ENCODE measurements at regions not wholly inside any gene's neighbourhood (a gene's known extent, or its start where the extent isn't known, plus 50 kb on each side); places are given as distances from the start of the nearest gene placed in this dataset.

DNA sequence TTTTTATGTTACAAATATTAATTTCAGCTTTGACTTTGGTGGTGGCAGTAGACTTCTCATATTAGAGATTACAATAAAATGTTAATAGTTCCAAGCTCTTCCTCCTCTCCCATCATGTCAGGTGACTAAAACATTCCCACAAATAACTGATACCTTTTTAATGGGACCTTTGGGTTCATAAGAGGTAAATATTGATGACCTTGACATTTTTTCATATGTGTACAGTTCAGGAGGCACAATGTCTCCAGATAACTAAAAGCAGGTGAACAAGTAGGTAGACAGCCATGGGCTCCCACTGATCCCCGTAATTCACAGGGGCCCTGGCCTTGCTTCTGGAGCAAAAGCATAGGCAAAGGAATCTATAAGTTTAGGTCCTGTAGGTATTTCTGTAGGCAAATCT is 317.7 kb downstream of the SOX4 start:
- in situ Hi-C loops (cut with HindIII; ENCODE audit: low sequenced_read_pairs) = no loop called here
- TF ChIP-seq, protein P1, sequence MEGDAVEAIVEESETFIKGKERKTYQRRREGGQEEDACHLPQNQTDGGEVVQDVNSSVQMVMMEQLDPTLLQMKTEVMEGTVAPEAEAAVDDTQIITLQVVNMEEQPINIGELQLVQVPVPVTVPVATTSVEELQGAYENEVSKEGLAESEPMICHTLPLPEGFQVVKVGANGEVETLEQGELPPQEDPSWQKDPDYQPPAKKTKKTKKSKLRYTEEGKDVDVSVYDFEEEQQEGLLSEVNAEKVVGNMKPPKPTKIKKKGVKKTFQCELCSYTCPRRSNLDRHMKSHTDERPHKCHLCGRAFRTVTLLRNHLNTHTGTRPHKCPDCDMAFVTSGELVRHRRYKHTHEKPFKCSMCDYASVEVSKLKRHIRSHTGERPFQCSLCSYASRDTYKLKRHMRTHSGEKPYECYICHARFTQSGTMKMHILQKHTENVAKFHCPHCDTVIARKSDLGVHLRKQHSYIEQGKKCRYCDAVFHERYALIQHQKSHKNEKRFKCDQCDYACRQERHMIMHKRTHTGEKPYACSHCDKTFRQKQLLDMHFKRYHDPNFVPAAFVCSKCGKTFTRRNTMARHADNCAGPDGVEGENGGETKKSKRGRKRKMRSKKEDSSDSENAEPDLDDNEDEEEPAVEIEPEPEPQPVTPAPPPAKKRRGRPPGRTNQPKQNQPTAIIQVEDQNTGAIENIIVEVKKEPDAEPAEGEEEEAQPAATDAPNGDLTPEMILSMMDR (IDR thresholded peaks at IDR 0.05; ENCODE audit: low read depth, low read length) = no peak
- H3K4me3 ChIP-seq (ENCODE audit: low read depth, low read length) = no peak overlapping the region
- DNase-seq (ENCODE audit: low read depth, low spot score) = no peak

- TF ChIP-seq, protein P1 (IDR thresholded peaks at IDR 0.05; ENCODE audit: low read depth, low read length) = no peak
- no peak for DNase-seq (ENCODE audit: low read depth, low spot score)
- in situ Hi-C loops (cut with HindIII; ENCODE audit: low sequenced_read_pairs) = no loop called here
- H3K4me3 ChIP-seq (ENCODE audit: low read depth, low read length) = no peak overlapping the region
Observed at GRCh38 chr6:21912151-21912832, 318.7 kb downstream of the SOX4 start.

- no peak for DNase-seq (ENCODE audit: low read depth, low spot score)
- TF ChIP-seq, protein P1 (IDR thresholded peaks at IDR 0.05; ENCODE audit: low read depth, low read length) = no peak
- H3K4me3 ChIP-seq (ENCODE audit: low read depth, low read length) = no peak overlapping the region
- in situ Hi-C loops (cut with HindIII; ENCODE audit: low sequenced_read_pairs) = no loop called here
Observed at GRCh38 chr6:21914121-21914973, 320.8 kb downstream of the SOX4 start.

GRCh38 chr6:21915707-21916260 is 322.2 kb downstream of the SOX4 start:
- TF ChIP-seq, protein P1 (IDR thresholded peaks at IDR 0.05; ENCODE audit: low read depth, low read length) = no peak
- no peak overlapping the region for H3K4me3 ChIP-seq (ENCODE audit: low read depth, low read length)
- in situ Hi-C loops (cut with HindIII; ENCODE audit: low sequenced_read_pairs) = no loop called here
- DNase-seq (ENCODE audit: low read depth, low spot score) = no peak

DNA sequence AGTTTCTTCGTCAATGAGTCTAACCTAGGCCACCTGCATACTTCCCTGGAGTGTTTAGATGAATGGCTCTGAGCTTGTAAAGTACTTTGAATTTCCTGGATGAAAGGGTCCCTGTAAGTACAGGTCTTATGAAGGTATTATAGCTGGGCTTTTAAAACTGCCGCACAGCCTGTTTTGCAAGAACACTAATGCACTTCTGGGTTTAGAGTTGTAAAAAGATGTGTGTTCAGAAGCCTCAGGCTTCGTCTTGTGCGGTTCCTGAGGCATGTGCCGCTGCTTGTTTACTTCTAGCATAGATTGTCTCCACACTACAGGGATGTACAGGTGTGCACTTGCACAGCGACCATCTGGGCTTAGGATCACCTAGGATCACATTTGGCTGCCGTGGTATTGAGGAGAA is 324.5 kb downstream of the SOX4 start:
- TF ChIP-seq, protein P1 (IDR thresholded peaks at IDR 0.05; ENCODE audit: low read depth, low read length) = no peak
- no peak for DNase-seq (ENCODE audit: low read depth, low spot score)
- H3K4me3 ChIP-seq (ENCODE audit: low read depth, low read length) = no peak overlapping the region
- in situ Hi-C loops (cut with HindIII; ENCODE audit: low sequenced_read_pairs) = no loop called here

DNA sequence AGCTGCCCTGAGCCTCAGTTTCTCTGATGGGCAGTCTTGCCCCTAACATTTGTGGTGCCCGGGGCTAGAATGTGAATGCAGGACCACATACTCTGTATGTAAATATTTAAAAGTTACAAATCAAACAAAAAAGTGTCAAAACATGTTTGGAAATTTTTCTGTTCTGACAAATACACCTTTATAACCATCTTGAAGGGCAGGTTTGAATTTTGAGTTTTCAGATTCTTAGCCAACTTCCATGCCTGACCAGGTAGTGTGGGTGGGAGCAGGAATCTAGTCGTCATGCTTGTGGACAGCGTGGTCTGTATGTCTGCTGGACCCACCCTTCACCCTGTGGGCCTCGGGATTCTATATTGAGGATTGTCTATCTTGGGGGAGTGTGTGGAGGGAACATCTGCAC is 325.1 kb downstream of the SOX4 start:
- DNase-seq (ENCODE audit: low read depth, low spot score) = no peak
- in situ Hi-C loops (cut with HindIII; ENCODE audit: low sequenced_read_pairs) = no loop called here
- TF ChIP-seq, protein P1 (IDR thresholded peaks at IDR 0.05; ENCODE audit: low read depth, low read length) = no peak
- no peak overlapping the region for H3K4me3 ChIP-seq (ENCODE audit: low read depth, low read length)
